ENCODE measurements at regions not wholly inside any gene's neighbourhood (a gene's known extent, or its start where the extent isn't known, plus 50 kb on each side); places are given as distances from the start of the nearest gene placed in this dataset.

GRCh38 chr2:49582946-49583345 is 428.6 kb upstream of the FSHR start:
- TF ChIP-seq EZH2phosphoT487 (IDR thresholded peaks at IDR 0.05; ENCODE audit: insufficient read depth, low read depth) (no peak), EZH2 (IDR thresholded peaks at IDR 0.05; ENCODE audit: insufficient read depth, poor library complexity, severe bottlenecking) (no peak)
